Panc1 (cell line): ENCODE measurements at regions not wholly inside any gene's neighbourhood (a gene's known extent, or its start where the extent isn't known, plus 50 kb on each side); places are given as distances from the start of the nearest gene placed in this dataset.

ENCODE experiments used
- ATAC-seq: fragments of 200-7000 bp; cut with Tn5 transposase; 2 replicates; pipeline ENCODE4 v1.9.1; 2020; ENCODE audit warnings: mild to moderate bottlenecking, moderate library complexity
- BruUV-seq: library from RNA; stranded (reverse); fragments of 400-500 nt; replicated peaks from 2 replicates; lab custom pipeline; 2021; lab: Mats Ljungman, UMichigan
- CTCF ChIA-PET: fragments of 300-600 bp; sonication (Branson Sonifier 250); formaldehyde crosslinking; loops from one replicate; lab custom pipeline; 2022; ENCODE audit warnings: antibody characterized with exemption; lab: Charles Lee
- POLR2A ChIA-PET: fragments of 300-600 bp; sonication (Branson Sonifier 250); formaldehyde crosslinking; loops from one replicate; lab custom pipeline; 2022; ENCODE audit warnings: antibody characterized with exemption; lab: Charles Lee
- DNase-seq: peaks from one replicate; pipeline ENCODE4 v3.0.0-alpha.2; 2010; ENCODE audit warnings: low read depth, low spot score
- H3K27ac ChIP-seq: 2 replicates; pipeline ENCODE4 v1.5.1; 2011; ENCODE audit warnings: mild to moderate bottlenecking, low read length, inconsistent platforms
- H3K27me3 ChIP-seq: fragments of 200-500 bp; sonication (Bioruptor generic); 2 replicates; pipeline ENCODE4 v1.6.0; 2014; ENCODE audit warnings: low read length, inconsistent platforms; ENCODE audit not compliant: control insufficient read depth, insufficient read depth
- H3K36me3 ChIP-seq: fragments of 200-500 bp; sonication (Bioruptor generic); 2 replicates; pipeline ENCODE4 v1.5.1; 2014; ENCODE audit warnings: inconsistent platforms, mild to moderate bottlenecking, low read length, moderate library complexity; ENCODE audit not compliant: control insufficient read depth, insufficient read depth
- H3K4me1 ChIP-seq: 2 replicates; pipeline ENCODE4 v1.5.1; 2011; ENCODE audit warnings: inconsistent platforms, mild to moderate bottlenecking, low read length, moderate library complexity; ENCODE audit not compliant: control insufficient read depth, insufficient read depth
- H3K4me3 ChIP-seq, 2 experiments: 2 replicates each; pipeline ENCODE4 v1.5.1; 2011 to 2012; ENCODE audit warnings: low read depth in 2 of 2, low read length in 2 of 2, mild to moderate bottlenecking in 2 of 2, inconsistent platforms in 1 of 2, moderate library complexity in 1 of 2
- H3K9me3 ChIP-seq: fragments of 200-500 bp; sonication (Bioruptor generic); 2 replicates; pipeline ENCODE4 v1.5.1; 2014; ENCODE audit warnings: low read depth, mild to moderate bottlenecking, inconsistent platforms, low read length, moderate library complexity; ENCODE audit not compliant: control insufficient read depth, insufficient read depth
- CTCF ChIP-seq: fragments of 450-650 bp; IDR thresholded peaks from 2 replicates; pipeline ENCODE4 v1.5.1; 2017; ENCODE audit warnings: mild to moderate bottlenecking
- POLR2AphosphoS5 ChIP-seq: IDR thresholded peaks from 2 replicates; pipeline ENCODE4 v1.6.1; 2012; ENCODE audit warnings: mild to moderate bottlenecking, low read depth, low read length, moderate library complexity
- SIN3A ChIP-seq: IDR thresholded peaks from 2 replicates; pipeline ENCODE4 v1.6.1; 2012; ENCODE audit warnings: low read depth, mild to moderate bottlenecking, low read length, moderate library complexity, borderline replicate concordance; ENCODE audit not compliant: insufficient read depth
- TCF7L2 ChIP-seq: IDR thresholded peaks from 2 replicates; pipeline ENCODE4 v1.6.1; 2011; ENCODE audit warnings: mild to moderate bottlenecking, low read depth, low read length, inconsistent platforms
- in situ Hi-C: cut with HindIII; loops from 2 replicates; pipeline ENCODE4 v1.10.0; 2016; ENCODE audit warnings: low sequenced_read_pairs, low pct_unique_long_range_greater_than_20kb
- intact Hi-C: fragments of 100-400 bp; cut with micrococcal nuclease; formaldehyde crosslinking; loops from one replicate; pipeline ENCODE4 v1.10.0; 2022; ENCODE audit not compliant: unreplicated experiment
- TF ChIP-seq, protein P1 (sequence below), 2 experiments: IDR thresholded peaks; 2 replicates each; pipeline ENCODE4 v1.6.1; 2011 to 2012; ENCODE audit warnings: low read depth in 2 of 2, control low read depth in 1 of 2, low read length in 1 of 2, mild to moderate bottlenecking in 1 of 2, moderate library complexity in 1 of 2; ENCODE audit not compliant: insufficient read depth in 1 of 2

GRCh38 chr9:1311462-1312042 lies 261.4 kb downstream of the DMRT2 start:
- Histone ChIP-seq H3K36me3 (no peaks in the 10 kb centered on the region), H3K27me3 (no peaks in the 10 kb centered on the region), H3K4me3 (no peak overlapping the region), H3K9me3 (no peaks in the 10 kb centered on the region), H3K27ac (no peak overlapping the region), H3K4me1 (no peaks in the 10 kb centered on the region)
- TF ChIP-seq CTCF (no peak), TCF7L2 (no peak), POLR2AphosphoS5 (no peak), SIN3A (no peak)
- TF ChIP-seq, protein P1, sequence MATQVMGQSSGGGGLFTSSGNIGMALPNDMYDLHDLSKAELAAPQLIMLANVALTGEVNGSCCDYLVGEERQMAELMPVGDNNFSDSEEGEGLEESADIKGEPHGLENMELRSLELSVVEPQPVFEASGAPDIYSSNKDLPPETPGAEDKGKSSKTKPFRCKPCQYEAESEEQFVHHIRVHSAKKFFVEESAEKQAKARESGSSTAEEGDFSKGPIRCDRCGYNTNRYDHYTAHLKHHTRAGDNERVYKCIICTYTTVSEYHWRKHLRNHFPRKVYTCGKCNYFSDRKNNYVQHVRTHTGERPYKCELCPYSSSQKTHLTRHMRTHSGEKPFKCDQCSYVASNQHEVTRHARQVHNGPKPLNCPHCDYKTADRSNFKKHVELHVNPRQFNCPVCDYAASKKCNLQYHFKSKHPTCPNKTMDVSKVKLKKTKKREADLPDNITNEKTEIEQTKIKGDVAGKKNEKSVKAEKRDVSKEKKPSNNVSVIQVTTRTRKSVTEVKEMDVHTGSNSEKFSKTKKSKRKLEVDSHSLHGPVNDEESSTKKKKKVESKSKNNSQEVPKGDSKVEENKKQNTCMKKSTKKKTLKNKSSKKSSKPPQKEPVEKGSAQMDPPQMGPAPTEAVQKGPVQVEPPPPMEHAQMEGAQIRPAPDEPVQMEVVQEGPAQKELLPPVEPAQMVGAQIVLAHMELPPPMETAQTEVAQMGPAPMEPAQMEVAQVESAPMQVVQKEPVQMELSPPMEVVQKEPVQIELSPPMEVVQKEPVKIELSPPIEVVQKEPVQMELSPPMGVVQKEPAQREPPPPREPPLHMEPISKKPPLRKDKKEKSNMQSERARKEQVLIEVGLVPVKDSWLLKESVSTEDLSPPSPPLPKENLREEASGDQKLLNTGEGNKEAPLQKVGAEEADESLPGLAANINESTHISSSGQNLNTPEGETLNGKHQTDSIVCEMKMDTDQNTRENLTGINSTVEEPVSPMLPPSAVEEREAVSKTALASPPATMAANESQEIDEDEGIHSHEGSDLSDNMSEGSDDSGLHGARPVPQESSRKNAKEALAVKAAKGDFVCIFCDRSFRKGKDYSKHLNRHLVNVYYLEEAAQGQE (IDR thresholded peaks at IDR 0.05; ENCODE audit: insufficient read depth in 1 of 2, low read depth in 2 of 2, low read length in 1 of 2), result no peak
- no peak for DNase-seq
- no TSS peak for BruUV-seq
- ChIA-PET POLR2A (no interaction called here), CTCF (no interaction called here)
- intact Hi-C loops (no loop called here), in situ Hi-C loops (no loop called here)
- ATAC-seq, result no peak

DNA sequence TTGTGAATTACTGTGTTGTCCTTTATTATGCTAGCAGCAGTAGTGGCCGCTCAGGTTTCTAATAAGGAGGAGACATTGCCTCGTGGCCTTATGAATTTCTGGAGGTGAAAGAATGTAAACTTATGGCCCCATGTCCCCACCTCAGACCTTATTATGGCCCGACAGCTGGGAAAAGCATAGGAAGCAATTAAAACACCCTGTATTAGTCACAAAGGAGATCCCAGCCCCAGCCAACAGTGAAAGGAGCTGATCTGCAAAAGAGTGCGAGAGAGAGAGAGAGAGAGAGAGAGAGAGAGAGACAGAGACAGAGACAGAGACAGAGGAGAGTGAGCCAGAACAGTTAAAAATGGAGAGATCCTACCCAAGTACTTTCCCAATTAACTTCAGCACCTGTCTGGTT lies 269.3 kb downstream of the DMRT2 start:
- no peak overlapping the region for H3K27ac ChIP-seq
- no peaks in the 10 kb centered on the region for H3K9me3 ChIP-seq
- intact Hi-C loops, result no loop called here
- no peak for ATAC-seq
- H3K27me3 ChIP-seq, result no peaks in the 10 kb centered on the region
- no peak for DNase-seq
- H3K36me3 ChIP-seq, result no peaks in the 10 kb centered on the region
- BruUV-seq, result no TSS peak
- CTCF ChIA-PET, result no interaction called here
- TF ChIP-seq SIN3A (no peak), CTCF (no peak), TCF7L2 (no peak), POLR2AphosphoS5 (no peak)
- TF ChIP-seq, protein P1 (IDR thresholded peaks at IDR 0.05; ENCODE audit: insufficient read depth in 1 of 2, low read depth in 2 of 2, low read length in 1 of 2), result no peak
- POLR2A ChIA-PET, result no interaction called here
- in situ Hi-C loops, result no loop called here
- no peak overlapping the region for H3K4me3 ChIP-seq
- no peaks in the 10 kb centered on the region for H3K4me1 ChIP-seq
